ENCODE measurements at regions not wholly inside any gene's neighbourhood (a gene's known extent, or its start where the extent isn't known, plus 50 kb on each side); places are given as distances from the start of the nearest gene placed in this dataset.

DNA sequence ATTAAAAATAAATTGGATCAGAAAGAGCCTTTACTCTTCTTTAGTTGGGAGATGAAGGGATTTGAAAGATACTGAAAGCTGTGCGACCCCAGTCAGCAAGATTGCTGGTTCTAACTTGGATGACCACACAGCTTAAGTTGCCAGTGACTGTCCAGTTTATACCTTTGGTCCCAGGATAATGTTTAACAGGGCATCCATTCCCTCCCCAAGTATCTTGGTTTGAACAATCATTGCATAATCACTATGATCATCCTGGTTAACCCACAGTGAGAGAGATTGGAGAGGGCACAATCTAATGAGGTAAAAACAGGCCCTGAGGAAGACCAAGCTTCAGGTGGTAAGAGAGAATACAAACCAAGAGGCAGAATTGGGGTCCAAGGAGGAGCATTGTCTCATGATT is 798.3 kb downstream of the MAFB start:
- DNase-seq: no peak

DNA sequence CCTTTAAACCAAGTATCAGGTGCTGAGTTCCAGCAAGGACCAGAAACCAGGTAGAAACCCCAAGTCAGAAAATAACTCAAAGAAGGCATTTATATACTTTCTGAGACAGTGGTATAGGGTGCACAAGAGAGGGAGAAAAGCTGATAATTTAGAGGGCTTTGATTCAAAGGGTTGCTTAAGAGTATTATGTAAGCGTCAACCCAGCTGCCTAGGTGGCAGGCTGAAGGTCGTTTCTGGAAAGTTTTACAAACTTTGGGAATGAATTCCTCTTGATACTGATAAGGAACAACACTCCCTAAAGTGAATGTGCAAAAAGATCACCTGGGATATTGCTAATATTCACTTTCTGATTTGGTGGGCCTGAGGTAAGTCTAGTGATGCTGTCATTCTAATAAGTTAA is 800.7 kb downstream of the MAFB start:
- no peak for DNase-seq

DNA sequence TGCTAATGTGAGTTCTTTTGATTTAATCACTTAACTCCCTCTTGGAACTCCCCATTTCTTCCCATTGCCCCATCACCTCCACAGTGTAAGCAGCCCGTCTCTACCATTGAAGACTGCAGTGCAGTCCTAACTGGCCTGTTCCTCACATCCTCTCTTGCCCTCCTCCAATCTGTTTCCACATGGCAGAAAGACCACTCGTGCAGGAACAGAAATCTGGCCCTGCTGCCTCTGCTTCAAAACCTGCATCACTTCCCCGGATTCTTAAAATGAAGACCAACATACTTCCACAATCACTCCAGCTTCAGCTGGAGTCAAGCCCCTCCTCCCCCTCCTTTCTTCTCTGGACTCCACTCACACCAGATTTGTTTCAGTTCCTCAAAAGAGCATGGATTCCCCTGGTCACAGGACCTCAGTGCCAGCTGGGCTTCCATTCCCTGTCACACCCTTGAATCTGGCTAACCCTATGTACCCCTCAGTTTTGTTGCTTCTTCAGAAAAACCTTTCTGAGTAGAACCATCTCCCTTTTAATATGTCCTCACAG is 802.3 kb downstream of the MAFB start:
- no peak for DNase-seq

DNA sequence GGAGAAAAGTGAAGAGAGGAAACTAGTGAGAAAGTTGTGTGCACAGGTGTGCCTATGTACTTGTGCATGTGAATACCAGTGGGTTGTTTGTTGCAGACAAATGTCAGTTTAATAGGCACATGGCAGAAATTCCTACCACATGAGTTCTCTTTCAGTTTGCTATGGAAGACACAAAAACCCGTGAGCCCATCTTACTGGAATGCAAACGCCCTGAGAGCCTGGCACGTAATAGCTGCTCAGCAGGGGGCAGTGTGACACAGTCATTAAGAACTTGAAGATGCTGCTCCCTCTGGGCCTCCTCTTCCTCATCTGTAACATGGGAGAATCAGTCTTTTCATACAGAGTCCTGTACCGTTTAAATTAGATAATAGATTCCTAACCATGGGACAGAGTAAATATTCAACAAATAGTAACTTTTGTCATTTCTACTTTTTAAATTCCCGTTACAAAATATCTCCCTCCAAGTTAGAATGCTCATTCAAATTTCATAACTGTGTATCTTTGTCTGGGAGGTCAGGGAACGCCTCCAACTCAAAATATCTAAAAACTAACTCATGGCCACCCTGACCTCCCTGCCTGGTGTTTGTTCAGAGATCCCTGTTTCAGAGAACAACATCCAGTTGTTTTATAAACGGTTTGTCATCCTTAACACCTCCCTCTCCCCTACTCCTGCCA is 802.9 kb downstream of the MAFB start:
- no peak for DNase-seq

DNA sequence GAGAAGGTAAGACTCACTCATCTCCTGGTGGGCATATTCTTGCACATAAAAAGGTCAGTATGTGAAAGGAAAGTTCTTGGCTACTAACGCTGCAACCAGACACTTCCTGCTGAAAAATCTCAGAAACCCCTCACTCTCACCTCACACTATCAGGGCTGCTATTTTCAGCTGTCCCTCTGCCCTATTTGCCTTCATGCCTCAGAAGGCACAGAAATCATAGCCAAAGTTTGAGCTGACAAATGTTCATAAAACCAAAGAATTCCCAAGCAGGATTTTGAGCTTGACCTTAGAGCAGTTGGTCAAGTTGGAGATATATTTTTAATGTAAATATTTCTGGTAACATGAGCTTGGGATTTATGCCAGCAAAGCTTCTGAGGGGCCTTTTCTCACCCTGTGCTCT is 806.2 kb downstream of the MAFB start:
- DNase-seq: no peak

DNA sequence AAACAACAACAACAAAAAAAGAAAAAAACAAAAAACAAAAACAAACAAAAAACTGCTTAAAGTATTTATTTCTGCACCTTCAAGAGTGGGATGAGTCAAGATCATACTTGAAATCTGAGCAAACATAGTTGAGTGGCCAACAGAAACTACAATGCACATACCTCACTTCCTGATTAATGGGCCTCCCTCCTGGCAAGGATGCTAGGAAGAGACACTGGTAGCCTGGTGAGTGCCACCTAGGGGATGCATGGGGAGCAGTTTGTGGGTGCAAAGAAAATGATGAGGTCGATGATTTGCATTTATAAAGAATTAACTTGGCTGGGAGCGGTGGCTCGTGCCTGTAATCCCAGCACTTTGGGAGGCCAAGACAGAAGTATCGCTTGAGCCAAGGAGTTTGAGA is 808.1 kb downstream of the MAFB start:
- no peak for DNase-seq

DNA sequence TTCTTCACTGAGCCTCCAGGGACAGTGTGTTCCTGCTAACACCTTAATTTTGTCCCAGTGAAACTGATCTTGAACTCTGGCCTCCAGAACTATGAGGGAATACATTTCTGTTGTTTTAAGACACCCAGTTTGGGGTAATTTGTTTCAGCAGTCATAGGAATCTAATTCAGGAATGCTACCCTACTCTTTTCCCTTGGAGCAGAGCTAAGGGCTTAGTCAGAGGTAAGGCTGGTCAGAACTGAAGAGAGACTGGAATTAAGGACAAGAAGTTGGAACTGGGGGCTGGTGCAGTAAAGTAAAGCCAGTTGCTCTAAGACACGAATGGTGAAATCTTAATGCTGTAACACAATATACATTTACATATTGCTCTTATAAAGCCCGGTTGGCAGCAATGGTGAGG is 809.7 kb downstream of the MAFB start:
- no peak for DNase-seq

DNA sequence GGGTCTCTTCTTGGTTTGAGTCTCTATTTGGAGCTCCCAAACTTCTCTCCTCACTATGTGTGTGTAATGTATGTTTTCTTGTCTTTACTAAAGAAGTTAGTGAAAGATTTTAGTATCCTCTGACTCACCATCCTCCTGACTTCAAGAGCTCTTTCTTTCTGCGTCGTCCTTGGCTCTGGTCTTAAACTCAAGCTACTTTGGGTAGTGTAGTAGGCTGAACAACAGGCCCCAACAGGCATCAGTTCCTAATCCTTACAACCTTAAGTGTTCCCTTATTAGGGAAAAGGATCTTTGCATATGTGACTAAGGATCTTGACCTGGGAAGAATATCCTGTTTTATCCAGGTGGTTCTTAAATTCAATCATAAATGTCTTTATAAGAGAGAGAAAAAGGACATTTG is 810.2 kb downstream of the MAFB start:
- DNase-seq: no peak

DNA sequence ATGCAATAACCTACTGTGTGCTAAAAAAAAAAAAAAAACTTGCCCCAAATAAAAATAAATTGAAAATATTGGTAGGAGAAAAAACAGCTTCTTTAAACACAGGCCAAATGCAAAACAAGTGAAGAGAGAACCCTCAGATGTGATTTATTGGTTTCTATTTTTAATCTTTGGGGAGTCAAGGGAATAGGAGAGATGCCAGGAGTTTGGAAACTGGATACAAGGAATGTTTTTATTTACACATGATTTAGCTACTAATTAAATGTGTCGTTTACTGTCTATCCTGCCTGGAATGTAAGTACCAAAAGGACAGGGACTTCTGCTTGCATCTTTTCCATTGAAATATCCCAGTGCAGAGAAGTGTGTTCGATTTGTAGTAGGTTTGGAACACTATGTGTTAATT is 810.7 kb downstream of the MAFB start:
- peak; percentile 23 for DNase-seq

DNA sequence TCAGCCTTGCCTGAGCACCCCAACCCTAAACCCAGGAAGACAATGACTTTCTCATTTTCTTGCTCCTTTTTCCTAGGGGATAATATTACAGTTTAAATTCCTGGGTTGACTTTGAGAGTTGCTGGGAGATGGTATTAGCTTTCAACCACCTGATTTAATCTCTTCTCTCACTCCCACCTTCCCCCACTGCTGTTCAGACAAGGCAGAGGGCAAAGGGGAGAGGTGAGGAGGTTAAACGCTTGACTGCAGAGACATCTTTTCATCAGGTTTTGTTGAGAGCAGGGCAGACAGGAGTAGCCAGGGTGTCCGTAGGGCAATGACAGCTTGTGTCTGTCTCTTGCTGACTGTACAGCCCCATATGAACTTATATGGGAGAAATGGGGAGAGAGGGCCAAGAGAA is 811.2 kb downstream of the MAFB start:
- DNase-seq: peak; percentile 50

DNA sequence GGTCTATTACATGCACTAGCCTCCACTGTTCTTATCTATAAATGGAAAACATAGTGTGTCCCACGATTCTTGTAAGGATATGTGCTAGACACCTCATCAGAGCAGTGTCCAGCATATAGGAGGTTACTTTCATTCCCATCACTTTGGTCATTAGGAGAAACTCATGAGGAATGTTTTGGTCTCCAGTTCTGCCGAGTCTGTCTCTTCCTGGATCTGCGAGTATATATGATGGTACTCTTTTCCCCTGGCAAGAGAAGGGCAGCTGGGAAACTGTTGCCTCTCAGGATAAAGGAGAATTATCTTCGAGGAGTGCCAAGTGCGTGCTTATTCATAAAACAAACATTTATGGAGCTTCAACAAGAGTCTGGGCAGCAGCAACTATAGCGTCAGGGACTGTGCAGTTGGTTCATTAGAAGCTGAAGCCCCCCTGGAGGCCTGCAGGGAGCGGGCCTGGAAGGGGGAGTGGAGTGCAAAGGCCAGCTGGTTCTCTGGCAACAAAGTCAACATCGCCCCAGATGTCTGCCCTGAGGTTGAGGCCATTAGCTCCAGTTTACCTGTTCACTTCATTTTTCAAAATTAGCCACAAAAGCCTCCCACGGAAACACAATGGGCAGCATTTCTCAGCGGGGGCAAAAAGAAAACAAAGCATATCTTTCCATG is 811.9 kb downstream of the MAFB start:
- DNase-seq: peak; percentile 65

DNA sequence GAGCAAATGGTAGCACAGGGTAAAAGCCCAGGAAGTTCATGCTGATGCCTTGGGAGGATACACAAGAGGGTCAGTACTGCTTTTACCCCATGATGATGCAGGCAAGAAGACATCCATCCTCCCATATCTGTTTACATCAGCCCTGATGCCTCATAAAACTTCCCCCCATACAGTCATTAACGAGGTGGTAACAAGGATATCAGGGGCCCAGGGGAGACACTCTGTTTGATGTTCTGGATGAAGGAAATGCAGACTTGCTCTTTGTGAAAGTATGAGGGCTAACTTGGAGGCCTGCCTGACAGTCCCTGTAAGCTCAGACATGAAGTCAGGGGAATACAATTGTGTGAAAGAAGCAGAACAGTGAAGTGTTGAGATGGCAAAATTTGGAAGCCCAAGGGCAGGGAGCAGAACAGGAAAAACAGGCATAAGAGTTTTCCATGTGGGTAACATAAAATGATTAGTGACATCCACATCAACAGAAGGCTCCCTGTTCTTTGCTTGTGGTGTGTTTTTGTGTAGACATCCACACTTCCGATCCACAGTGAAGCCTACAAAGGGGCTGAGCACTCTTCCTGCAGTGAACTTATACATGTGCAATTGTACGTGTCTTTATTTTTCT is 813.4 kb downstream of the MAFB start:
- DNase-seq: no peak

DNA sequence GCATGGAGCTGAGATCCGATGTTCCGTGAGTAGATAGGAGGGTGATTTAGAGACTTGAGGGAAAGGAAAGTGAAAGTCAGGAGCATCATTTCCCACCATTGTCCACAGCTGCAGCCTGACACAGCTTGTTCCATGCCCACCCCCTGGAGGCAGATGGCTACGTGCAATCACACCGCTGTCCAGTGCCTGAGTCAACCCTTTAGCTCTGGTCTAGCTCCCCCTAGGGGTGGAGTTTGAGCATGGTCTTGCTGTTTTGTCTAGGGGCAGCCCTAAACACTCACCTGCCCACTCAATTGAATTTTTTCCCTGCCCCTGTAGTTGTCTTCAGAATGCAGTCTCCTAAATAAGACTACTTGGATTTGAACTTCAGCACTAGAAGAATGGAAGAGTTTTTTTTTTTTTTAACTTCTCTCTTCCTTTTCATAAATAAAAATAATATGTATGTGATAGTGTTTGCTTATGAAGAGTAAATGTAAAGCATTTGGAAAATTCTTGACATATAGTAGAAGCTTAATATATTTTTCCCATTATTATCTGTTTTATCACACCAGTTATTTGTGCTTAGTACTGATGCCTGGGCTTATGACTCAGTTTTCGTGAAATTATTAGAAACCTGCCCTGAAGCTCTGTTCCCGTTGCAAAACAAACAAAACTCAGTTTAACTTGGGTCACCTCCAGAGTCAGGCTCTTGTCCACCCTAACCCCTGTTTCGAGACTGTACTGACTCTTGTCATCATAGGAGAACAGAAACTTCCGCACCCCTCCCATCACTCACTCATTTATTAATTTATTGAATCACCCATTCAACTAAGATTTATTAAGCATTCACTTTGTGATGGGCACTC is 814.8 kb downstream of the MAFB start:
- no peak for DNase-seq

DNA sequence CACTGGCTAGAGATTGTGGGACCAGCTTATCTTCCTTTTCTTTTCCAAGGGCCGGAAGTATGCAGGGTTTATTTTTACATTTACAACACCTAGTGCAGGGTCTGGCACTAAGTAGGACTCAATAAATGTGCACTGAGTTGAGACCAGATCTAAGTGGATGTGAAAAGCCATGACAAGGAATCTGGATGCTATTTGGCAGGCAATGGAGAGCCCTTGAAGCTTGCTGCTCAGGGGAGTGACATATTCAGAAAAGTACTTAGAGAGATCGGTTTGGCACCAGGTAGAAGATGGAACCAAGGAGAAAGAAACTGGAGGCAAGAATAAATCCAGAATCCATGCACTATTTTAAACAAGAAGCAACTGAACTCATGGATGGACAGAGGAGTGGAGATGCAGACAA is 815.8 kb downstream of the MAFB start:
- DNase-seq: no peak

DNA sequence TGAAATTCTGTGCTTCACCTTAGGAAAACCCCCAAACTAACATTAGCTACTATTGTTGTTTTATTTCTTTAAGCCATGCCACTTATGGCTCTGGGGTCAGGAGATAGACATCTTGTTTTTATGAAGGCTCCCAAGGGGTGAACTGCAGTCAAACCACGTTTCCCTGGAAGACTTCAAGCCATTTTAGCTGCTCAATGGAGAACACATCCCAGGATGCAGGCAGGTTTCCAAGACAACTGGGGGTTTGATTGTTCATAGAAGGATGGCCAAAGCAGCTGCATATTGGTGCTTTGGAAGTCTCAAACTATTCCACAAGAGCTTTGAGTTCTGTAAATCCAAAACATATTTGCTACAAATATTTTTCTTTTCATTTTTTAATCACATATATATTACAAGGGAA is 818.0 kb downstream of the MAFB start:
- no peak for DNase-seq

DNA sequence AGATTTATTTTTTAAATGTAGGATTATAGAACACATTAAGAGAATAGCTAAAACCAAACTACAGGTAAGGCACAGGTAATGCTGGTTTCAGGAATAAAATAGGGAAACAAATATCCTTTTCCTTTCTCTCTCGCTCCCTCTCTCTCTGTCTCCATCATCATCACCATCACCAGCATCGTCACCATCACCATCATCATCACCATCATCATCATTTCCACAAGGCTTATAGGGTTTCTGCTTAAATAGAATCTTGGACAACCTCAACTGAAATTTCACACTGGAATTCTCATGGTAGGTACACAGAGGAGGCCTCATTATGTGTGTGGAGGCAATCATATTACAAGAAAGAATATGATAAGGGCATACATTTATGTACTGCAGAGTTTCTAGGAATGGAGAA is 823.6 kb downstream of the MAFB start:
- no peak for DNase-seq

DNA sequence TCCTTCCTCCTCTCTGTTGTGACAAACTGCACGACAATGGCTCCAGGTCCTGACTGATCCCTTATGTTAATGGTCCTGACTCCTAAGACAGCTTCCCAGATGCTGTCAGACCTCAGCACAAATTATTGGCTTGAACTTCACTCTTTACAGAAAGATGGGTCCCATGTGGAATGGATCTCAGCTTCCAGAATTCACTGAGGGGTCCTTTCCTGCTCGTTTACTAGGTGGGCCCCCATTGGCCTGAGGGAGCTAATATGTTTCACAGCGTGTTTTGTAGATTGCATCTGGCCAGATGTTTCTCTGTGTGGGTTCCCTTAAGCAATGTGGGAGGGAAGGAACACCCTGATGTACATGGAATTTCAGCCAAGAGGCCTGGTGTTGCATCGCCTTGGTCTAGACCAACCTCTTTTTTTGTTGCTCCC is 826.6 kb downstream of the MAFB start:
- DNase-seq: no peak

DNA sequence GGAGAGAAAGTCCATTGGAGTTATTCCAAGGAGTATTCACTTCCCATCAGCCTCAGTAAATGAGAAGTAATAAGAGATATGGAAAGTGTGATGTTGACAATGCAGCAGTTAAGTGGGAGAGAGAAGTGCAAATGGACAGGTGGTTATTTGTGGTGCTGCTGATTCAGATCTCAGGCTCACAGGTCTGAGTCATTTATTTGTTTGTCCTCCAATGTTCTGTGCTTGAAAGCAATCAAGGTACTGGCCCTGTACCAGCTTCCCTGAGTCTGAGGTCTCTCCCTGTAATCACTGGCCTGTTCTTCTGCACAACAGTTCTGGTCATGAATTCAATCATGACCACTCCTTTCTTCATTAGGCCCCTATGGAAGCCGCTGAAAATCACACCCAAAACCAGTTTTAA is 827.7 kb downstream of the MAFB start:
- no peak for DNase-seq

DNA sequence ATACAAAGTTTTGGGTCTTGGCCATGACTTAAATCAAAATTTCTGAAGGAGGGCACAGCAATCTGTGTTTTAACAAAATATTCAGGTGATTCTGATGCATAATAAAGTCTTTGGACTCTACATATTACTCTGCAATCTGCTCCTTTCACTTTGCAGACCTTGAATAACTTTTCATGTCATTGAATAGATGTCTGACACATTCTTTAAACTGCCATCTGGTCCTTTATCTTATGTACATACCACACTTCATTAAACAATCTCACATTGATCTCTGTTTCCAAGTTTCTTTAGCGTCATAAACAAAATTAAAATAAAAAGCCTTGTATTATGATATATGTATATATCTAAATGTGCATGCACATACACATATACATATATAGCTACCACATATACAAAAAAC is 831.2 kb downstream of the MAFB start:
- DNase-seq: peak; percentile 21

DNA sequence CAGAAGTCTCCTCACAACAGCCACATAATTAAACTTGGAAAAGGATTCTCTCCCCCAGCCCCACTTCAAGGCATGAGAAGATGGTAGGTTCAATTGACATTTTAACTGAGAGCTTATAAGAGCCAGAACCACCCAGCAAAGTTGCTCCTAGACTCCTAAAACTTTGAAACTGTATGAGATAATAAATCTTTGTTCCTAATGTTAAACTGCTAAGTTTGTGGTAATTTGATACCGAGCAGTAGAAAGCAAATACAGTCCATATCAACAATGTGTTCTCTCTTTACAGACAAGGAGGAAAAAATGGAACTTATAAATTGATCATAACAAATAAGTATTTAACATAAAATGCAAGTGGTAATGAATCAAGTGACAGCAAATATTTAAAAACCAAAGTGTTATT is 831.8 kb downstream of the MAFB start:
- DNase-seq: no peak

DNA sequence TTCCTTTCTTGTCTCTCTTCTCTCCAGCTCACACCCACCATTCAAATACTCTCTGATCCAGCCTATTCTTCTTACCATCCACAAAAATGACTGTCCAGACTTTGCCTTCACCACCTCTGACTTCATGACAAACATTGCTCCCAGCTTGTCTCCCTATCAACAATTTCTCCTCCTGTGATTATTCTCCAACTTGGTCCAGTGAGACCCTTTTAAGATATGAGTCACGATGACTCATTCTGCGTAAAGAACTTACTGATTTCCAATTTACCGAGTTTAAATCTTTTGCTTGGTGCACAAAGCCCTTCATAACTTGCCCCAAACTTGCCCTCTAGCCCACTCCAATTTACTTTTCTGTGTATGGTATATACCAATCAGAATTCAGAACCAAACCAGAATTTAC is 833.2 kb downstream of the MAFB start:
- DNase-seq: no peak

DNA sequence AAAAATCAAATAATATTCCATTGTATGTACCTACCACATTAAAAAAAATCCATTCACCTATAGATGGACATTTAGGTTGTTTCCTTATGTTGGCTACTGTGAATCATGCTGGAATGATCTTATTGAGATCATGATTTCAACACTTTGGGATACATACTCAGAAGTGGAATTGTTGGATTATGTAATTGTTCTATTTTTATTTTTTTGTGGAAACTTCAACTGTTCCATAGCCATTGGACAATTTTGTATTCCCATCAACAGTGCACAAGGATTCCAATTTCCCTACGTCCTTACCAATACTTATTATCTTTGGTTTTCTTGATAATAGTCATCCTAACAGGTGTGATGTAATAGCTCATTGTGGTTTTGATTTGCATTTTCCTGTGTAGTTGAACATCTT is 834.0 kb downstream of the MAFB start:
- DNase-seq: no peak

DNA sequence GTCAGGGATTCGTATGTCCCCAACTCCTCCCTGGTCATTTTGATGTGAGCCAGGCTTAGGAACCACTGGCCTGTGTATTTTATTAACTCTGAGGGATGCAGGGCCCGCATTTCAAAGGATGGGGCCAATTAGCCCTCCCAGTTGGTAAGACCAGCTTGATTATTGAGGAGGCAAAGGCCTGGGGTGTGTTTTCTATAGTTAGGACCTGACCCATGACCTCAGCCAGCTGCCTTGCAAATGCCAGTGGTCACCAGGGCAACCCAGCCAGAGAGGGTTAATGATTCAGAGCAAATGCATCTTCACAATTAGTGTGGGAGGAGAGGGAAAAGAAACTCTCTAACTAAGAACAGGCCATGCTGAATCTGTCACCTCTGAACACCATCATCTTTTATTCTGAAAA is 835.4 kb downstream of the MAFB start:
- DNase-seq: no peak
